DND-41 (cell line): ENCODE measurements at regions not wholly inside any gene's neighbourhood (a gene's known extent, or its start where the extent isn't known, plus 50 kb on each side); places are given as distances from the start of the nearest gene placed in this dataset.

Source experiments
- EZH2 ChIP-seq: IDR thresholded peaks from 3 replicates; pipeline ENCODE4 v1.6.1; 2012; ENCODE audit warnings: borderline replicate concordance, low read depth, mild to moderate bottlenecking, moderate library complexity, low read length, inconsistent platforms; ENCODE audit not compliant: severe bottlenecking
- TF ChIP-seq, protein P1 (sequence below): IDR thresholded peaks from 2 replicates; pipeline ENCODE4 v1.5.1; 2012; ENCODE audit warnings: borderline replicate concordance, low read length, moderate library complexity, mild to moderate bottlenecking; ENCODE audit not compliant: poor library complexity, severe bottlenecking; ENCODE audit errors: extremely low read depth

DNA sequence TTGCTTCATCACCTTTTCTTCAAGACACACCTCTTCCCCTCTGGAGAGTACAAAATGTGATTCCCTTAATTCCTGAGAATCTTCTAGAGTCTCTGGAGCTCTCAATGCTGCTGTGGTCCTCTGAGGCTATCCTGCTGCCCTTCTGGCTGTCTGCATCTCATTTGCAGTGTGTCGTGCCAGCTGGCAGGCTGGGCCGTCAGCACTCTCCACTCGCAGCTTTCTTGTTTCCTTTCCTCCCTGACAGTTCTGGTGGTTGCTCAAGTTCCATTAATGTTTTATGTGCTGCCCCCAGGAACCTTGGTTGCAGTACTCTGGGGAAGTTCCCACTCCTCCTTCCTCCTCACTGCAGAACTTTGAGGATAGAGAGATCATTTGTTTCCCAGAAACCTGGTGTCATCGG is 210.8 kb upstream of the ROPN1 start:
- TF ChIP-seq, protein P1, sequence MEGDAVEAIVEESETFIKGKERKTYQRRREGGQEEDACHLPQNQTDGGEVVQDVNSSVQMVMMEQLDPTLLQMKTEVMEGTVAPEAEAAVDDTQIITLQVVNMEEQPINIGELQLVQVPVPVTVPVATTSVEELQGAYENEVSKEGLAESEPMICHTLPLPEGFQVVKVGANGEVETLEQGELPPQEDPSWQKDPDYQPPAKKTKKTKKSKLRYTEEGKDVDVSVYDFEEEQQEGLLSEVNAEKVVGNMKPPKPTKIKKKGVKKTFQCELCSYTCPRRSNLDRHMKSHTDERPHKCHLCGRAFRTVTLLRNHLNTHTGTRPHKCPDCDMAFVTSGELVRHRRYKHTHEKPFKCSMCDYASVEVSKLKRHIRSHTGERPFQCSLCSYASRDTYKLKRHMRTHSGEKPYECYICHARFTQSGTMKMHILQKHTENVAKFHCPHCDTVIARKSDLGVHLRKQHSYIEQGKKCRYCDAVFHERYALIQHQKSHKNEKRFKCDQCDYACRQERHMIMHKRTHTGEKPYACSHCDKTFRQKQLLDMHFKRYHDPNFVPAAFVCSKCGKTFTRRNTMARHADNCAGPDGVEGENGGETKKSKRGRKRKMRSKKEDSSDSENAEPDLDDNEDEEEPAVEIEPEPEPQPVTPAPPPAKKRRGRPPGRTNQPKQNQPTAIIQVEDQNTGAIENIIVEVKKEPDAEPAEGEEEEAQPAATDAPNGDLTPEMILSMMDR: no peak
- TF ChIP-seq EZH2: no peak
